Heart left ventricle (tissue), 13 donors: ENCODE measurements at regions not wholly inside any gene's neighbourhood (a gene's known extent, or its start where the extent isn't known, plus 50 kb on each side); places are given as distances from the start of the nearest gene placed in this dataset.

ENCODE experiments used
- POLR2A ChIP-seq, 2 donors: fragments of 450-650 bp; IDR thresholded peaks; one replicate each; pipeline ENCODE4 v1.6.1; 2017; ENCODE audit warnings: antibody characterized with exemption in 2 of 2, mild to moderate bottlenecking in 2 of 2, moderate library complexity in 2 of 2
- TF ChIP-seq, protein P1 (sequence below), 12 donors: fragments of 200-600 bp; sonication (generic) in 4 of 12; IDR thresholded peaks; one replicate each; pipeline versions ENCODE4 v1.5.0 to v1.8.0; 2018 to 2022; ENCODE audit warnings: antibody characterized with exemption in 12 of 12, mild to moderate bottlenecking in 5 of 12
- donor health status: ischemic (EF 13 %, LVEDD 7.1; RV severe dilation, severe dysfunction).
- donor health status: DM: no; HTN: yes; CAD: no.
- donor health status: DM: no; HTN: no; CAD: no.
- donor health status: ischemic (EF 25% LVEDD 6.9; RV normal size, moderate dysfunction).
- donor health status: ischemic (EF 25% LVEDD 5.7; RV mildly dilated, moderate dysfunction).
- donor health status: ischemic (EF 35%, LVEDD 5.7; RV mildly dilated, moderate dysfunction).
- donor health status: nonischemic (EF 11% LVEDD 7.7; RV severe dilation, severe dysfunction).
- donor health status: DM: yes; HTN: yes; CAD: no.
- donor health status: PGD.
- donor health status: ischemic (EF 29% LVEDD 5.4; RV normal size, mild dysfunction).
- donor health status: nonischemic (EF 23%, LVEDD 6.1; RV moderate dilation, normal function).

DNA sequence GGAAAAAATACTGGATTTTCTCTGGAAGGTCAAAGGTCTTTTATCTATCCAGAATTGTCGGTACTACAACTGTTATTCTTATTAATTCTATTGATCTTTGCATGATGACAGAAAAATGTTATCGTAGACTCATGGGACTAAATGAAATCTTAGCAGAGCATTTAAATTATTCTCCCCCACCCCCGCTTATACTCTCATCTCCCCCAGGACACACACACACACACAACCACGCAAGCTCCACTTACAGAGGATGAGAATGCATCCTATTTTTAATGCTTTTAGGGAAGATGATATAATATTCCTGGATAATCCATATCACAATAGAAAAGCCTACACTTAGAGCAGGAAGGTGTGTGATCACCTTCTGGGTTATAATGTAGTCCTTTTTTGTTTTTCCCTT is 91.9 kb upstream of the STARD13 start:
- TF ChIP-seq, protein P1, sequence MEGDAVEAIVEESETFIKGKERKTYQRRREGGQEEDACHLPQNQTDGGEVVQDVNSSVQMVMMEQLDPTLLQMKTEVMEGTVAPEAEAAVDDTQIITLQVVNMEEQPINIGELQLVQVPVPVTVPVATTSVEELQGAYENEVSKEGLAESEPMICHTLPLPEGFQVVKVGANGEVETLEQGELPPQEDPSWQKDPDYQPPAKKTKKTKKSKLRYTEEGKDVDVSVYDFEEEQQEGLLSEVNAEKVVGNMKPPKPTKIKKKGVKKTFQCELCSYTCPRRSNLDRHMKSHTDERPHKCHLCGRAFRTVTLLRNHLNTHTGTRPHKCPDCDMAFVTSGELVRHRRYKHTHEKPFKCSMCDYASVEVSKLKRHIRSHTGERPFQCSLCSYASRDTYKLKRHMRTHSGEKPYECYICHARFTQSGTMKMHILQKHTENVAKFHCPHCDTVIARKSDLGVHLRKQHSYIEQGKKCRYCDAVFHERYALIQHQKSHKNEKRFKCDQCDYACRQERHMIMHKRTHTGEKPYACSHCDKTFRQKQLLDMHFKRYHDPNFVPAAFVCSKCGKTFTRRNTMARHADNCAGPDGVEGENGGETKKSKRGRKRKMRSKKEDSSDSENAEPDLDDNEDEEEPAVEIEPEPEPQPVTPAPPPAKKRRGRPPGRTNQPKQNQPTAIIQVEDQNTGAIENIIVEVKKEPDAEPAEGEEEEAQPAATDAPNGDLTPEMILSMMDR (IDR thresholded peaks at IDR 0.05), result no peak
- TF ChIP-seq POLR2A (IDR thresholded peaks at IDR 0.05), result no peak
